GM19043 (cell line): ENCODE measurements at regions not wholly inside any gene's neighbourhood (a gene's known extent, or its start where the extent isn't known, plus 50 kb on each side); places are given as distances from the start of the nearest gene placed in this dataset.

Experiments used
- ATAC-seq: cut with Tn5 transposase; IDR thresholded peaks from one replicate; pipeline ENCODE4 v1.9.1; 2021; ENCODE audit warnings: low read depth; ENCODE audit not compliant: unreplicated experiment

GRCh38 chrX:6793000-6793399 lies 258.1 kb upstream of the VCX3A start:
- ATAC-seq: no peak

GRCh38 chrX:6783912-6784311 lies 249.0 kb upstream of the VCX3A start:
- no peak for ATAC-seq

- no peak for ATAC-seq
Observed at GRCh38 chrX:6782831-6783230, 247.9 kb upstream of the VCX3A start.

- no peak for ATAC-seq
Observed at GRCh38 chrX:6778544-6779503, 243.9 kb upstream of the VCX3A start.

- ATAC-seq: no peak
Observed at GRCh38 chrX:6777238-6778002, 242.5 kb upstream of the VCX3A start.

- ATAC-seq: no peak
Observed at GRCh38 chrX:6770936-6771335, 236.0 kb upstream of the VCX3A start.

- no peak for ATAC-seq
Observed at GRCh38 chrX:6768881-6769280, 234.0 kb upstream of the VCX3A start.

- ATAC-seq: no peak
Observed at GRCh38 chrX:6761251-6761650, 226.3 kb upstream of the VCX3A start.

- no peak for ATAC-seq
Observed at GRCh38 chrX:6759655-6760375, 224.9 kb upstream of the VCX3A start.

GRCh38 chrX:6758234-6758633 lies 223.3 kb upstream of the VCX3A start:
- ATAC-seq: no peak

- ATAC-seq: no peak
Observed at GRCh38 chrX:6757631-6758030, 222.7 kb upstream of the VCX3A start.

- ATAC-seq: no peak
Observed at GRCh38 chrX:6748595-6748994, 213.7 kb upstream of the VCX3A start.

GRCh38 chrX:6738518-6739470 lies 203.9 kb upstream of the VCX3A start:
- ATAC-seq: peak; percentile 97

- no peak for ATAC-seq
Observed at GRCh38 chrX:6734844-6735634, 200.1 kb upstream of the VCX3A start.

GRCh38 chrX:6732101-6732500 lies 197.2 kb upstream of the VCX3A start:
- ATAC-seq: peak; percentile 71

- ATAC-seq: no peak
Observed at GRCh38 chrX:6729626-6730025, 194.7 kb upstream of the VCX3A start.

- no peak for ATAC-seq
Observed at GRCh38 chrX:6718766-6719165, 183.8 kb upstream of the VCX3A start.

GRCh38 chrX:6708676-6709380 lies 173.9 kb upstream of the VCX3A start:
- no peak for ATAC-seq
